ENCODE measurements at regions not wholly inside any gene's neighbourhood (a gene's known extent, or its start where the extent isn't known, plus 50 kb on each side); places are given as distances from the start of the nearest gene placed in this dataset.

DNA sequence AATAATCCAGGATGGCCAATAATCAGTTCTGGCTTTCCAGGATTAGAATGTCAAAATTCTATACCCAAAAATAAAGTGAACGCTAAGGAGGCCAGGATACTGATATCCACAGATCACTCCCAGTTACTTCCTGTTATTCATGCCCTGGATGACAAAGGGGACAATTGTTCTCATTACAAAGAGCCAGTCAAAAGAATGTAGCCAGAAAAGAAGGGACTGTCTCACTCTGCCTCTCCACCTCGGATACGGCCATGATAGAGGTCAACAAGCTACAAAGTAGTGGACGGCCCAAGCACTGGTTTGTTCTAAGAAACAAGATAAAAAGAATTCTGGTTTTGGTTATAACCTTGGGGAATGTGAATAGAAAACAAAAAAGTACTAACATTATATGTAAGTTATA lies 116.1 kb upstream of the ATF7IP start:
- TF ChIP-seq, protein P1, sequence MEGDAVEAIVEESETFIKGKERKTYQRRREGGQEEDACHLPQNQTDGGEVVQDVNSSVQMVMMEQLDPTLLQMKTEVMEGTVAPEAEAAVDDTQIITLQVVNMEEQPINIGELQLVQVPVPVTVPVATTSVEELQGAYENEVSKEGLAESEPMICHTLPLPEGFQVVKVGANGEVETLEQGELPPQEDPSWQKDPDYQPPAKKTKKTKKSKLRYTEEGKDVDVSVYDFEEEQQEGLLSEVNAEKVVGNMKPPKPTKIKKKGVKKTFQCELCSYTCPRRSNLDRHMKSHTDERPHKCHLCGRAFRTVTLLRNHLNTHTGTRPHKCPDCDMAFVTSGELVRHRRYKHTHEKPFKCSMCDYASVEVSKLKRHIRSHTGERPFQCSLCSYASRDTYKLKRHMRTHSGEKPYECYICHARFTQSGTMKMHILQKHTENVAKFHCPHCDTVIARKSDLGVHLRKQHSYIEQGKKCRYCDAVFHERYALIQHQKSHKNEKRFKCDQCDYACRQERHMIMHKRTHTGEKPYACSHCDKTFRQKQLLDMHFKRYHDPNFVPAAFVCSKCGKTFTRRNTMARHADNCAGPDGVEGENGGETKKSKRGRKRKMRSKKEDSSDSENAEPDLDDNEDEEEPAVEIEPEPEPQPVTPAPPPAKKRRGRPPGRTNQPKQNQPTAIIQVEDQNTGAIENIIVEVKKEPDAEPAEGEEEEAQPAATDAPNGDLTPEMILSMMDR (IDR thresholded peaks at IDR 0.05 in 8 of 11, conservative IDR thresholded peaks at IDR 0.05 in 3 of 11) = no peak
- TF ChIP-seq POLR2A (IDR thresholded peaks at IDR 0.05) = no peak
- no peak for TF ChIP-seq POLR2AphosphoS5 (IDR thresholded peaks at IDR 0.05)

Data from spleen (tissue), 7 donors.